K562 (cell line): ENCODE measurements at regions not wholly inside any gene's neighbourhood (a gene's known extent, or its start where the extent isn't known, plus 50 kb on each side); places are given as distances from the start of the nearest gene placed in this dataset.

Source experiments
- ATAC-seq: fragments of 200-7000 bp; cut with Tn5 transposase; 3 replicates; pipeline ENCODE4 v1.9.1; 2020; ENCODE audit warnings: moderate library complexity
- BruUV-seq: library from RNA; stranded (reverse); fragments of 400-500 nt; replicated peaks from 2 replicates; lab custom pipeline; 2021; lab: Mats Ljungman, UMichigan
- CTCF ChIA-PET: fragments of 300-600 bp; formaldehyde crosslinking; extraction: SDS; loops from one replicate; lab custom pipeline; 2021; ENCODE audit warnings: low intra/inter-chr PET ratio; lab: Yijun Ruan, JAX
- POLR2A ChIA-PET: fragments of 300-600, 350-650 bp; sonication (Branson Sonifier 250); formaldehyde crosslinking; extraction: SDS; loops from one replicate; lab custom pipeline; 2021; ENCODE audit warnings: antibody characterized with exemption, inconsistent platforms; lab: Yijun Ruan, JAX
- DNase-seq, 4 experiments: peaks; one replicate each; pipeline versions ENCODE4 v3.0.0 to v3.0.0-alpha.2; 2011 to 2018; ENCODE audit warnings: low spot score in 3 of 4, mixed read lengths in 3 of 4; ENCODE audit errors: extremely low read depth in 1 of 4
- FAIRE-seq: peaks from 2 replicates; lab custom pipeline; 2011; peaks lifted over from hg19 to GRCh38; lab: Jason Lieb, UNC
- H2AFZ ChIP-seq: 2 replicates; pipeline ENCODE4 v1.6.0; 2011; ENCODE audit warnings: low read depth, low read length, control low read depth, inconsistent platforms
- H3K27ac ChIP-seq: fragments of 200-600 bp; 3 replicates; pipeline ENCODE4 v1.8.0; 2011; ENCODE audit warnings: low read depth, mild to moderate bottlenecking, control low read depth, inconsistent platforms, low read length, moderate library complexity, mixed read lengths; ENCODE audit errors: extremely low read depth
- H3K27me3 ChIP-seq, 2 experiments: fragments of 300-600 bp in 1 of 2; 2 replicates in 1 of 2; 3 replicates in 1 of 2; pipeline versions ENCODE4 v1.6.0 to v1.8.0; 2011; ENCODE audit warnings: inconsistent platforms in 2 of 2, low read length in 2 of 2, mild to moderate bottlenecking in 1 of 2, mixed read lengths in 1 of 2, moderate library complexity in 1 of 2; ENCODE audit not compliant: control insufficient read depth in 2 of 2, insufficient read depth in 2 of 2
- H3K36me3 ChIP-seq: fragments of 300-600 bp; 3 replicates; pipeline ENCODE4 v1.8.0; 2011; ENCODE audit warnings: mild to moderate bottlenecking, low read length, inconsistent platforms; ENCODE audit not compliant: control insufficient read depth, insufficient read depth
- H3K4me1 ChIP-seq, 2 experiments: fragments of 200-600 bp in 1 of 2; replicated peaks in 1 of 2; 2 replicates in 1 of 2; 3 replicates in 1 of 2; pipeline versions ENCODE4 v1.5.1 to v1.8.0; 2011; ENCODE audit warnings: inconsistent platforms in 2 of 2, low read length in 2 of 2, mild to moderate bottlenecking in 1 of 2, mixed read lengths in 1 of 2, moderate library complexity in 1 of 2; ENCODE audit not compliant: control insufficient read depth in 2 of 2, insufficient read depth in 2 of 2
- H3K4me2 ChIP-seq: 2 replicates; pipeline ENCODE4 v1.6.1; 2011; ENCODE audit warnings: low read length, control low read depth, inconsistent platforms, mixed read lengths; ENCODE audit not compliant: insufficient read depth
- H3K4me3 ChIP-seq: fragments of 200-600 bp; sonication (generic), shearing (Covaris generic); 2 replicates; pipeline ENCODE4 v1.5.1; 2016; ENCODE audit warnings: control low read depth, inconsistent platforms
- H3K79me2 ChIP-seq: fragments of 200-600 bp; 3 replicates; pipeline ENCODE4 v1.8.0; 2011; ENCODE audit warnings: low read length, inconsistent platforms; ENCODE audit not compliant: control insufficient read depth, insufficient read depth
- H3K9ac ChIP-seq, 2 experiments: 2 replicates each; pipeline versions ENCODE4 v1.6.0 to v1.6.1; 2011; ENCODE audit warnings: low read depth in 2 of 2, low read length in 2 of 2, control low read depth in 1 of 2, inconsistent platforms in 1 of 2, mild to moderate bottlenecking in 1 of 2, mixed read lengths in 1 of 2; ENCODE audit not compliant: insufficient read depth in 1 of 2
- H3K9me1 ChIP-seq: one replicate; pipeline ENCODE4 v1.6.0; 2011; ENCODE audit warnings: inconsistent platforms, mild to moderate bottlenecking, low read length, moderate library complexity; ENCODE audit not compliant: control insufficient read depth, insufficient read depth
- H3K9me3 ChIP-seq: replicated peaks from 2 replicates; pipeline ENCODE4 v1.5.1; 2011; ENCODE audit warnings: low read depth, low read length, inconsistent platforms; ENCODE audit not compliant: control insufficient read depth, insufficient read depth
- H4K20me1 ChIP-seq: replicated peaks from 2 replicates; pipeline ENCODE4 v1.6.1; 2011; ENCODE audit warnings: low read length, inconsistent platforms, mixed read lengths; ENCODE audit not compliant: control insufficient read depth, insufficient read depth
- BRF2 ChIP-seq: IDR thresholded peaks from 3 replicates; pipeline ENCODE4 v1.6.1; 2011; ENCODE audit warnings: borderline replicate concordance, mild to moderate bottlenecking; ENCODE audit not compliant: insufficient read length, insufficient read depth
- CEBPG ChIP-seq, 3 experiments: fragments of 200-800 bp in 1 of 3; sonication (Bioruptor generic) in 1 of 3; sonication (generic) in 1 of 3; formaldehyde crosslinking in 1 of 3; IDR thresholded peaks in 2 of 3; conservative IDR thresholded peaks in 1 of 3; 2 replicates each; pipeline versions ENCODE4 v1.6.1 to v1.8.0; 2016 to 2022; ENCODE audit warnings: missing compliant biosample characterization in 2 of 3, missing genetic modification characterization in 2 of 3, mild to moderate bottlenecking in 1 of 3, missing genetic modification reagents in 1 of 3
- DPF2 ChIP-seq: fragments of 450-650 bp; IDR thresholded peaks from 2 replicates; pipeline ENCODE4 v1.6.1; 2016
- GABPA ChIP-seq: fragments of 200-800 bp; sonication (Bioruptor generic); conservative IDR thresholded peaks from 2 replicates; pipeline ENCODE4 v1.6.1; 2016; ENCODE audit warnings: low read depth, missing genetic modification characterization, missing compliant biosample characterization
- GMEB1 ChIP-seq: fragments of 250-450 bp; sonication (Bioruptor Pico); IDR thresholded peaks from 2 replicates; pipeline ENCODE4 v1.4.0; 2020; ENCODE audit warnings: mild to moderate bottlenecking
- HMG20B ChIP-seq: fragments of 250-450 bp; sonication (Bioruptor Pico); IDR thresholded peaks from 2 replicates; pipeline ENCODE4 v1.5.0; 2021; ENCODE audit warnings: mild to moderate bottlenecking
- MIER1 ChIP-seq: fragments of 450-650 bp; IDR thresholded peaks from 2 replicates; pipeline ENCODE4 v1.6.1; 2016; ENCODE audit warnings: antibody characterized with exemption, mild to moderate bottlenecking, low read depth
- NCOA2 ChIP-seq, 2 experiments: fragments of 450-650 bp; IDR thresholded peaks; 2 replicates each; pipeline ENCODE4 v1.6.1; 2018; ENCODE audit warnings: mild to moderate bottlenecking in 2 of 2, moderate library complexity in 1 of 2; ENCODE audit not compliant: partially characterized antibody in 2 of 2
- NR1H2 ChIP-seq: sonication (generic); formaldehyde crosslinking; IDR thresholded peaks from 2 replicates; pipeline ENCODE4 v1.4.0; 2020; ENCODE audit warnings: mild to moderate bottlenecking, missing genetic modification reagents
- SUPT5H ChIP-seq: fragments of 450-650 bp; IDR thresholded peaks from 2 replicates; pipeline ENCODE4 v1.6.1; 2016
- TAF7 ChIP-seq: fragments of 450-650 bp; IDR thresholded peaks from 2 replicates; pipeline ENCODE4 v1.6.1; 2016; ENCODE audit warnings: missing genetic modification characterization, missing compliant biosample characterization
- TBP ChIP-seq: optimal IDR thresholded peaks from 2 replicates; pipeline ENCODE3; 2011; ENCODE audit warnings: low read depth, low read length, improper control_type of control experiment
- XRCC3 ChIP-seq: fragments of 450-650 bp; IDR thresholded peaks from 2 replicates; pipeline ENCODE4 v1.6.1; 2017; ENCODE audit warnings: mild to moderate bottlenecking, moderate library complexity
- ZBTB26 ChIP-seq: fragments of 450-650 bp; formaldehyde crosslinking; IDR thresholded peaks from 2 replicates; pipeline ENCODE4 v1.4.0; 2022; ENCODE audit warnings: missing genetic modification characterization
- ZKSCAN1 ChIP-seq: fragments of 150-350 bp; IDR thresholded peaks from 2 replicates; pipeline ENCODE4 v1.6.1; 2016; ENCODE audit warnings: low read depth, low read length
- ZNF444 ChIP-seq: fragments of 250-450 bp; sonication (Bioruptor Pico); IDR thresholded peaks from 2 replicates; pipeline ENCODE4 v1.4.0; 2020; ENCODE audit warnings: mild to moderate bottlenecking, moderate library complexity
- ZNF561 ChIP-seq: fragments of 450-650 bp; formaldehyde crosslinking; conservative IDR thresholded peaks from 2 replicates; pipeline ENCODE4 v1.4.0; 2020; ENCODE audit warnings: mild to moderate bottlenecking, moderate library complexity
- ZNF583 ChIP-seq: fragments of 250-450 bp; sonication (Bioruptor Pico); IDR thresholded peaks from 2 replicates; pipeline ENCODE4 v1.4.0; 2020
- WGBS: fragments of 100-300 bp; shearing (Covaris generic); methylation state at CpG from one replicate; pipeline ENCODE4 v1.1.6; 2016; ENCODE audit warnings: low coverage, mixed read lengths; ENCODE audit not compliant: insufficient coverage; ENCODE audit errors: missing lambda C conversion rate; 5-methylcytosine and 5-hydroxymethylcytosine counted together
- in situ Hi-C: fragments of 300-500 bp; cut with MboI; formaldehyde crosslinking; loops from 4 replicates; pipeline ENCODE4 v1.15.0; 2018; ENCODE audit warnings: inconsistent platforms, mixed read lengths
- intact Hi-C: fragments of 100-400 bp; cut with micrococcal nuclease; formaldehyde crosslinking; loops from 2 replicates; pipeline ENCODE4 v1.14.2; 2022

- Histone ChIP-seq H3K4me1 (no peaks in the 10 kb centered on the region), H3K36me3 (no peaks in the 10 kb centered on the region), H3K27ac (no peak overlapping the region), H2AFZ (no peak overlapping the region), H3K9me1 (no peaks in the 10 kb centered on the region), H3K27me3 (no peaks in the 10 kb centered on the region), H3K4me3 (no peak overlapping the region), H3K9me3 (no peaks in the 10 kb centered on the region), H3K9ac (no peak overlapping the region), H4K20me1 (no peaks in the 10 kb centered on the region)
- BruUV-seq: no TSS peak
- DNase-seq (no peak), FAIRE-seq (no peak)
- ChIA-PET POLR2A (no interaction called here), CTCF (no interaction called here)
- intact Hi-C loops (no loop called here), in situ Hi-C loops (no loop called here)
- no peak for TF ChIP-seq TBP
- TF ChIP-seq GABPA (tag): no peak
- no peak for TF ChIP-seq HMG20B (CRISPR knock-in tag)
- no peak for TF ChIP-seq GMEB1 (CRISPR knock-in tag)
- no peak for TF ChIP-seq NCOA2 (IDR thresholded peaks at IDR 0.05; ENCODE audit: partially characterized antibody in 2 of 2)
- no peak for TF ChIP-seq DPF2
- TF ChIP-seq ZNF444 (CRISPR knock-in tag): no peak
- no peak for TF ChIP-seq BRF2
- TF ChIP-seq ZNF561: no peak
- TF ChIP-seq ZKSCAN1: no peak
- no peak for TF ChIP-seq CEBPG (CRISPR knock-in tag; IDR thresholded peaks at IDR 0.05)
- no peak for TF ChIP-seq CEBPG (tag; conservative IDR thresholded peaks at IDR 0.05 in 1 of 2, IDR thresholded peaks at IDR 0.05 in 1 of 2)
- no peak for TF ChIP-seq TAF7
- no peak for TF ChIP-seq MIER1
- no peak for TF ChIP-seq ZBTB26 (CRISPR knock-in tag)
- no peak for TF ChIP-seq SUPT5H
- no peak for TF ChIP-seq XRCC3
- no peak for TF ChIP-seq NR1H2
- TF ChIP-seq ZNF583: no peak
- TF ChIP-seq, all 486 proteins: peak for 0
- no peaks in the 10 kb centered on the region for H3K79me2 ChIP-seq
- WGBS: 0% methylated on average over 3 of the region's 3 CpGs
- no peak overlapping the region for H3K4me2 ChIP-seq
- no peak for ATAC-seq
These were observed 1177.4 kb downstream of the SORCS1 start for GRCh38 chr10:105986912-105987635.
